ENCODE measurements at regions not wholly inside any gene's neighbourhood (a gene's known extent, or its start where the extent isn't known, plus 50 kb on each side); places are given as distances from the start of the nearest gene placed in this dataset.
"Not testable (repeated sequence)": the region's sequence is repeated elsewhere in the genome, so short reads cannot be mapped to it uniquely, and the experiment has no call there.

- Mint-ChIP-seq H3K27ac (ENCODE audit: low read depth, unreplicated experiment) (no peak overlapping the region), H3K4me3 (ENCODE audit: unreplicated experiment) (peak overlapping the region; percentile 40), H3K9me3 (ENCODE audit: unreplicated experiment) (no peaks in the 10 kb centered on the region), H3K36me3 (ENCODE audit: insufficient read depth, unreplicated experiment) (no peaks in the 10 kb centered on the region), H3K4me1 (ENCODE audit: insufficient read depth, unreplicated experiment) (peaks cover 9% of the 10 kb centered on the region), H3K27me3 (ENCODE audit: insufficient read depth, unreplicated experiment) (no peaks in the 10 kb centered on the region)
- CTCF ChIA-PET: no interaction called here
- TF ChIP-seq CTCF (IDR thresholded peaks at IDR 0.05; ENCODE audit: unreplicated experiment): no peak
- BruUV-seq (replicated peaks): no TSS peak
- POLR2A ChIA-PET: no interaction called here
- intact Hi-C loops (cut with micrococcal nuclease): no loop called here
- peak; percentile 5 for DNase-seq (ENCODE audit: unreplicated experiment)
Measured at GRCh38 chr2:195238379-195238778, 418.6 kb upstream of the SLC39A10 start.

DNA sequence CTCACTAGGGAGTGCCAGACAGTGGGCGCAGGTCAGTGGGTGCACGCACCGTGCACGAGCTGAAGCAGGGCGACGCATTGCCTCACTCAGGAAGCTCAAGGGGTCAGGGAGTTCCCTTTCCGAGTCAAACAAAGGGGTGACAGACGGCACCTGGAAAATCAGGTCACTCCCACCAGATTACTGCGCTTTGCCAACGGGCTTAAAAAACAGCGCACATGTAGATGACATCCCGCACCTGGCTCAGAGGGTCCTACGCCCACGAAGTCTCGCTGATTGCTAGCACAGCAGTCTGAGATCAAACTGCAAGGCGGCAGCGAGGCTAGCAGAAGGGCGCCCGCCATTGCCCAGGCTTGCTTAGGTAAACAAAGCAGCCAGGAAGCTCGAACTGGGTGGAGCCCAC, 428.5 kb upstream of the SLC39A10 start:
- POLR2A ChIA-PET; BruUV-seq (replicated peaks); H3K27ac Mint-ChIP-seq (ENCODE audit: low read depth, unreplicated experiment); H3K4me1 Mint-ChIP-seq (ENCODE audit: insufficient read depth, unreplicated experiment); H3K4me3 Mint-ChIP-seq (ENCODE audit: unreplicated experiment); CTCF ChIA-PET; H3K9me3 Mint-ChIP-seq (ENCODE audit: unreplicated experiment); H3K27me3 Mint-ChIP-seq (ENCODE audit: insufficient read depth, unreplicated experiment); H3K36me3 Mint-ChIP-seq (ENCODE audit: insufficient read depth, unreplicated experiment); DNase-seq (ENCODE audit: unreplicated experiment); intact Hi-C loops (cut with micrococcal nuclease): not testable (repeated sequence)

GRCh38 chr2:195214072-195214471, 443.0 kb upstream of the SLC39A10 start:
- no TSS peak for BruUV-seq (replicated peaks)

GRCh38 chr2:195212586-195212985, 444.4 kb upstream of the SLC39A10 start:
- ChIA-PET POLR2A (no interaction called here), CTCF (no interaction called here)
- Mint-ChIP-seq H3K9me3 (ENCODE audit: unreplicated experiment) (no peaks in the 10 kb centered on the region), H3K27me3 (ENCODE audit: insufficient read depth, unreplicated experiment) (no peaks in the 10 kb centered on the region), H3K4me1 (ENCODE audit: insufficient read depth, unreplicated experiment) (no peaks in the 10 kb centered on the region), H3K36me3 (ENCODE audit: insufficient read depth, unreplicated experiment) (no peaks in the 10 kb centered on the region), H3K4me3 (ENCODE audit: unreplicated experiment) (no peak overlapping the region), H3K27ac (ENCODE audit: low read depth, unreplicated experiment) (no peak overlapping the region)
- intact Hi-C loops (cut with micrococcal nuclease): no loop called here
- no peak for DNase-seq (ENCODE audit: unreplicated experiment)
- no peak for TF ChIP-seq CTCF (IDR thresholded peaks at IDR 0.05; ENCODE audit: unreplicated experiment)
- BruUV-seq (replicated peaks): no TSS peak

More at GRCh38 chr2:195214072-195214471, 443.0 kb upstream of the SLC39A10 start:
- Mint-ChIP-seq H3K27me3 (ENCODE audit: insufficient read depth, unreplicated experiment) (no peaks in the 10 kb centered on the region), H3K4me1 (ENCODE audit: insufficient read depth, unreplicated experiment) (no peaks in the 10 kb centered on the region), H3K4me3 (ENCODE audit: unreplicated experiment) (no peak overlapping the region), H3K27ac (ENCODE audit: low read depth, unreplicated experiment) (no peak overlapping the region), H3K36me3 (ENCODE audit: insufficient read depth, unreplicated experiment) (no peaks in the 10 kb centered on the region), H3K9me3 (ENCODE audit: unreplicated experiment) (no peaks in the 10 kb centered on the region)
- POLR2A ChIA-PET: no interaction called here
- TF ChIP-seq CTCF (IDR thresholded peaks at IDR 0.05; ENCODE audit: unreplicated experiment): no peak
- DNase-seq (ENCODE audit: unreplicated experiment): no peak
- CTCF ChIA-PET: no interaction called here
- intact Hi-C loops (cut with micrococcal nuclease): no loop called here

DNA sequence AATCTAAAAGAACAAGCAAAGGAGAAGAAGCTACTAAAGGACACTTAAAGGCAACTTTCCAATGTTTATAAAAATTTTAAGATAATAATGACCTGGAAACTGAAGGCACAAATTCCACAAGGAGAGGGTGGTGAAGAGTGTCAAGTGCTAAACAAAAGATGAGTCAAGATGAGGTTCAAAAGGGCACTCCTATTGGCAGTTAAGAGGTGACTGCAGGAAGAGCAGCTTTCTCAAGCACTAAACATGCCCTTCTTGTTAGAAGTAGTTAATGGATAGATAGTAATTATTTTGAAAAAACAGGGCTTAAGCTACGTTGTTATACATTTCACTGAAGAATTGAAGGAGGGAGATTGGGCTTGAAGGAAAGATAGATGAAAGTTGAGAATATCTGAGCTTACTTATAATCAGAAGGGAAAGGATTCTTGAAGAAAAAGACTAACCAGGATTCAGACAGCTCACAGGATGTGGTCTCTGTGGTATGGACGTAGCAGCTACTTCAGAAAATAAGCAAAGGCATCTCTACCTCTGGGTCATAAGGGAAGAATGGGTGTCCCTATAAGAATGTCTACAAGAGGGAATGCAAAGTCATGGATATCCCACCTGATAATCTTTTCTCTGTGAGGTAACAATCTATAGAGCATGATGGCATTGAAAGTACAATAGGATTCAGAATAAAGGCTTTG, 454.7 kb upstream of the SLC39A10 start:
- BruUV-seq (replicated peaks): no TSS peak
- H3K9me3 Mint-ChIP-seq (ENCODE audit: unreplicated experiment): no peaks in the 10 kb centered on the region
- POLR2A ChIA-PET: no interaction called here
- CTCF ChIA-PET: interaction anchor here (0.7 to 1.2 kb wide), 3 partner anchors 13 to 335 kb away, joined by 3 to 4 read pairs (median 3); no protein-coding TSS in a partner anchor
- H3K27ac Mint-ChIP-seq (ENCODE audit: low read depth, unreplicated experiment): no peak overlapping the region
- H3K4me1 Mint-ChIP-seq (ENCODE audit: insufficient read depth, unreplicated experiment): no peaks in the 10 kb centered on the region
- intact Hi-C loops (cut with micrococcal nuclease): no loop called here
- H3K36me3 Mint-ChIP-seq (ENCODE audit: insufficient read depth, unreplicated experiment): no peaks in the 10 kb centered on the region
- no peak overlapping the region for H3K4me3 Mint-ChIP-seq (ENCODE audit: unreplicated experiment)
- TF ChIP-seq CTCF (IDR thresholded peaks at IDR 0.05; ENCODE audit: unreplicated experiment): no peak
- no peak for DNase-seq (ENCODE audit: unreplicated experiment)
- H3K27me3 Mint-ChIP-seq (ENCODE audit: insufficient read depth, unreplicated experiment): no peaks in the 10 kb centered on the region
